ENCODE measurements at regions not wholly inside any gene's neighbourhood (a gene's known extent, or its start where the extent isn't known, plus 50 kb on each side); places are given as distances from the start of the nearest gene placed in this dataset.

DNA sequence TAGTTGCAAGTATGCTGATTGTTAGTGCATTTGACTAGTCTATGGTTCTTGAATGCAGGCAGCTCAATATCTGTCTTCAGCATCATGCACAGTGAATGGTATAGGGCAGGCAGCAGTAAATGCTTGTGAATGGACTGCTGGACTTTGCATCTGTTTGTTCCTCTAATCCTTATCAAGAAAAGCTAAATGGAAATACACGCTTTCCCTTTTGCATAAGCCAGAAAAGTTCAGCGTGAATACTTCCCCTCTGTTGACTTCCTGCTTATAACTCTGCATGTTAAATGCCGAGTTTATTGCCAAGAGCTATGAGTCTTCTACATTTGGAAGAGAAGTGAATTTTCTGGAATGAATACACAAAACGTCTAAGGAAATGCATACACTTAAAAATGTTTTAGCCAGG is 127.9 kb upstream of the CPHXL start:
- Histone ChIP-seq H3K4me1 (no peaks in the 10 kb centered on the region), H3K9me3 (no peaks in the 10 kb centered on the region), H3K36me3 (no peaks in the 10 kb centered on the region), H3K27me3 (peaks cover 0 to 32% (median 4%) of the 10 kb centered on the region in 7 donors), H3K4me3 (no peak overlapping the region), H3K27ac (no peak overlapping the region)
- WGBS, 2 donors = 32 to 44% methylated on average over 4 of the region's 4 CpGs
- intact Hi-C loops (cut with DNase I) = no loop called here
- DNase-seq = no peak
- no peak for ATAC-seq
- TF ChIP-seq, protein P1, sequence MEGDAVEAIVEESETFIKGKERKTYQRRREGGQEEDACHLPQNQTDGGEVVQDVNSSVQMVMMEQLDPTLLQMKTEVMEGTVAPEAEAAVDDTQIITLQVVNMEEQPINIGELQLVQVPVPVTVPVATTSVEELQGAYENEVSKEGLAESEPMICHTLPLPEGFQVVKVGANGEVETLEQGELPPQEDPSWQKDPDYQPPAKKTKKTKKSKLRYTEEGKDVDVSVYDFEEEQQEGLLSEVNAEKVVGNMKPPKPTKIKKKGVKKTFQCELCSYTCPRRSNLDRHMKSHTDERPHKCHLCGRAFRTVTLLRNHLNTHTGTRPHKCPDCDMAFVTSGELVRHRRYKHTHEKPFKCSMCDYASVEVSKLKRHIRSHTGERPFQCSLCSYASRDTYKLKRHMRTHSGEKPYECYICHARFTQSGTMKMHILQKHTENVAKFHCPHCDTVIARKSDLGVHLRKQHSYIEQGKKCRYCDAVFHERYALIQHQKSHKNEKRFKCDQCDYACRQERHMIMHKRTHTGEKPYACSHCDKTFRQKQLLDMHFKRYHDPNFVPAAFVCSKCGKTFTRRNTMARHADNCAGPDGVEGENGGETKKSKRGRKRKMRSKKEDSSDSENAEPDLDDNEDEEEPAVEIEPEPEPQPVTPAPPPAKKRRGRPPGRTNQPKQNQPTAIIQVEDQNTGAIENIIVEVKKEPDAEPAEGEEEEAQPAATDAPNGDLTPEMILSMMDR (IDR thresholded peaks at IDR 0.05) = no peak

DNA sequence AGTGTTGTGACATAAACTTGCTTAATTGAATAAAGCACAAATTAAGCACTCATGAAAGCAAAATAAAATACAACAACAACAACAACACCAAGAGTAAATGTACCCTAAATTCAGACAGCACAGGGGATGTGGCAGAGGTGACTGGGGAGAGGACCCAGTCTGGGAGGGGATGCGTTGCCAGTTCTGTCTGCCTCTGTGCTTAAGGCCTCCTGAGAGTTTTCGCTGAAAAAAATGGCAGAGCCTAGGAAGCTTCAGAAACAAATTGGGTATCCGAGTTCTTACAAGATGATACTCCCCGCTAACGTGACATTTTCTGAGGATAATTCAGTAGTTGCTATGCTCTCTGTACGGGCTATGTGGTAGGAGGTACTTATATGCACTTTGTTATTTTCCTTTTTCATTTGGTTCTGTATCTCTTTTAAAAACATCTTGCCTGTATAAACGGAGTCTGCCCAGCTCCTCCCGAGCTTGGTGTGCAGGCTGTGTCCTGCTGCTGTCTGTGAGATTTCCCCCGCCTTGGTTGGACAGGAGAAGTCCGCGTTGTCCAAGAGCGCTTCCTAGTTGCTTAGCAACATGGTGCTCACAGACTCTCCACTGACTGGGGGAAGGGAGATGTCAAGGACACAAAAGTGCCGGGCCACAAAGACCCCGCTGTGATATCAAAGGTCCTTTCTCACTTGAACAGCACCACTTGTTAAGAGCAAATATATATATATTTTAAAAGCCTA is 134.2 kb upstream of the CPHXL start:
- WGBS, 2 donors = 23 to 29% methylated on average over 14 of the region's 14 CpGs
- Histone ChIP-seq H3K9me3 (no peaks in the 10 kb centered on the region), H3K27me3 (peaks cover 0 to 24% (median 8%) of the 10 kb centered on the region in 7 donors), H3K27ac (no peak overlapping the region), H3K4me1 (no peaks in the 10 kb centered on the region), H3K4me3 (no peak overlapping the region), H3K36me3 (no peaks in the 10 kb centered on the region)
- intact Hi-C loops (cut with DNase I) = no loop called here
- no peak for DNase-seq
- TF ChIP-seq, protein P1 (IDR thresholded peaks at IDR 0.05) = no peak
- peak in 2 of 8 donors; percentile 37 to 60 for ATAC-seq

DNA sequence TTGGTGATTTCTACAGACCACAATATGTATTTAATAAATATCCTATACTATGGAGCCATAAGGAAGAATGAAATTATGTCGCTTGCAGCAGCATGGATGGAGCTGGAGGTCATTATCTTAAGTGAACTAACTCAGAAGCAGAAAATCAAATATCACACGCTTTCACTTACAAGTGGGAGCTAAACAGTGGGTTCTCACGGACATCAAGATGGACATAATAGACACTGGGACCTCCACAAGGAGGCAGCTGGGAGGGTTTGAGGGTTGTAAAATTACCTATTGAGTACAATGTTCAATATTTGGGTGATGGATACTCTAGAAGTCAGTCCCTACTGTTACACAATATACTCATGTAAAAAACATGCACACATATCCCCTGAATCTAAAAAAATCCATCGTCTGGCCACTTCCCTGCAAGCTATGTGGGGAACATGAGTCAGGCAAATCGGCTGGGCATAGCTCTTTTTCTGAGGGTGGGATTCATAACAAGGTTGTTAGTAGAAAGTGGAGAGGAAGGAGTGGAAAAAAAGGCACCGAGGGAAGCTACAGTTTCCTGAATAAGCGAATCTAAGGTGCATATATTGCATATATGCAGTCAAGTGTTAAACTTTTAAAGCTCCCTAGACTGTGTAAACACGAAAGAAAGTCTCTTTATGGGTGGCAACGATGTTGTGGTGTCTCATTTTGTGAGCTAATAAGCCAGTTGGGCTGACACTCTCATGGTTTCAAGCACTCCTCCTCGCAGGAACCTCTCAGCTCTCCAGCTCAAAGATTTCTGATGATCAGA is 135.2 kb upstream of the CPHXL start:
- H3K27me3 ChIP-seq = peaks cover 0 to 18% (median 6%) of the 10 kb centered on the region in 7 donors
- H3K4me3 ChIP-seq = no peak overlapping the region
- no peaks in the 10 kb centered on the region for H3K9me3 ChIP-seq
- ATAC-seq (no peak), DNase-seq (no peak)
- H3K27ac ChIP-seq = no peak overlapping the region
- intact Hi-C loops (cut with DNase I) = no loop called here
- no peaks in the 10 kb centered on the region for H3K4me1 ChIP-seq
- no peaks in the 10 kb centered on the region for H3K36me3 ChIP-seq
- 68 to 74% methylated on average over 10 of the region's 10 CpGs for WGBS, 2 donors
- TF ChIP-seq, protein P1 (IDR thresholded peaks at IDR 0.05) = no peak

DNA sequence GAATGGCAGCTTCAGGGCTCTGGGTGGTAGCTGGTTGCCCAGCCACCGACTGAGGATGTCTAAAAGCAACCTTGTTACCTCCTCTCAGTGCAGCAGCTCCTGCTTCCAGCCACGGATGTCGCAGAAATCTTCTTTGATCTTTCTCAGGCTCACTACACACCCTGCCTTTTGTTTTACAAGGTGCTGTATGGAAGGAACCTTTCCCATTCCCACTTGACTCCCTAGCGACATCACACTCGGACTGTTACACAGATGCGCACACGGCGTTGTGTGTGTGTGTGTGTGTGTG is 135.8 kb upstream of the CPHXL start:
- WGBS, 2 donors = 74 to 80% methylated on average over 8 of the region's 8 CpGs
- H3K36me3 ChIP-seq = no peaks in the 10 kb centered on the region
- no peaks in the 10 kb centered on the region for H3K9me3 ChIP-seq
- no peak overlapping the region for H3K4me3 ChIP-seq
- ATAC-seq (no peak), DNase-seq (no peak)
- H3K27me3 ChIP-seq = peaks cover 0 to 13% (median 3%) of the 10 kb centered on the region in 7 donors
- H3K27ac ChIP-seq = no peak overlapping the region
- TF ChIP-seq, protein P1 (IDR thresholded peaks at IDR 0.05) = no peak
- intact Hi-C loops (cut with DNase I) = no loop called here
- H3K4me1 ChIP-seq = no peaks in the 10 kb centered on the region
